ENCODE measurements at regions not wholly inside any gene's neighbourhood (a gene's known extent, or its start where the extent isn't known, plus 50 kb on each side); places are given as distances from the start of the nearest gene placed in this dataset.

- H3K27ac ChIP-seq (ENCODE audit: low read length) = no peak overlapping the region
- H3K27me3 ChIP-seq (ENCODE audit: low read length) = no peaks in the 10 kb centered on the region
- no peaks in the 10 kb centered on the region for H3K79me2 ChIP-seq (ENCODE audit: low read length)
- intact Hi-C loops (cut with micrococcal nuclease) = no loop called here
- no peak for ATAC-seq
- TF ChIP-seq EZH2phosphoT487 (IDR thresholded peaks at IDR 0.05; ENCODE audit: borderline replicate concordance, low read length) (no peak), CTCF (conservative IDR thresholded peaks at IDR 0.05; ENCODE audit: low read depth, low read length) (no peak), EZH2 (IDR thresholded peaks at IDR 0.05; ENCODE audit: low read length, unreplicated experiment) (no peak)
- no peak for DNase-seq
- H3K9me2 ChIP-seq (replicated peaks; ENCODE audit: low read length) = no peaks in the 10 kb centered on the region
- no peak overlapping the region for H3K4me3 ChIP-seq (ENCODE audit: low read length)
- no peaks in the 10 kb centered on the region for H3K36me3 ChIP-seq (ENCODE audit: low read depth, low read length)
- CTCF ChIA-PET = no interaction called here
- H3K4me2 ChIP-seq (ENCODE audit: low read length) = no peak overlapping the region
- no peaks in the 10 kb centered on the region for H3K9me3 ChIP-seq (ENCODE audit: low read length)
- no peaks in the 10 kb centered on the region for H4K20me1 ChIP-seq (ENCODE audit: low read length)
- H3K9ac ChIP-seq (ENCODE audit: low read length) = no peak overlapping the region
- H2AFZ ChIP-seq (ENCODE audit: low read length) = no peak overlapping the region
- BruUV-seq (replicated peaks) = no TSS peak
- POLR2A ChIA-PET (ENCODE audit: unreplicated experiment) = no interaction called here
- no peaks in the 10 kb centered on the region for H3K4me1 ChIP-seq (ENCODE audit: insufficient read depth, low read length)
- no peaks in the 10 kb centered on the region for H3F3A ChIP-seq (ENCODE audit: low read length, unreplicated experiment)
These were observed 239.7 kb upstream of the ERCC4 start for GRCh38 chr16:13680021-13680889.

- Histone ChIP-seq H3K9me3 (ENCODE audit: low read length) (no peaks in the 10 kb centered on the region), H3K9ac (ENCODE audit: low read length) (no peak overlapping the region), H3K36me3 (ENCODE audit: low read depth, low read length) (no peaks in the 10 kb centered on the region), H3K27ac (ENCODE audit: low read length) (no peak overlapping the region), H2AFZ (ENCODE audit: low read length) (no peak overlapping the region), H3K4me3 (ENCODE audit: low read length) (no peak overlapping the region), H3F3A (ENCODE audit: low read length, unreplicated experiment) (no peaks in the 10 kb centered on the region), H4K20me1 (ENCODE audit: low read length) (no peaks in the 10 kb centered on the region), H3K27me3 (ENCODE audit: low read length) (no peaks in the 10 kb centered on the region), H3K4me2 (ENCODE audit: low read length) (no peak overlapping the region), H3K4me1 (ENCODE audit: insufficient read depth, low read length) (no peaks in the 10 kb centered on the region), H3K79me2 (ENCODE audit: low read length) (no peaks in the 10 kb centered on the region), H3K9me2 (replicated peaks; ENCODE audit: low read length) (no peaks in the 10 kb centered on the region)
- TF ChIP-seq EZH2phosphoT487 (IDR thresholded peaks at IDR 0.05; ENCODE audit: borderline replicate concordance, low read length) = no peak
- no TSS peak for BruUV-seq (replicated peaks)
- CTCF ChIA-PET = no interaction called here
- ATAC-seq (no peak), DNase-seq (no peak)
- POLR2A ChIA-PET (ENCODE audit: unreplicated experiment) = no interaction called here
- intact Hi-C loops (cut with micrococcal nuclease) = no loop called here
These were observed 235.0 kb upstream of the ERCC4 start for GRCh38 chr16:13684819-13685563.

- TF ChIP-seq CTCF (conservative IDR thresholded peaks at IDR 0.05; ENCODE audit: low read depth, low read length) = no peak
- TF ChIP-seq EZH2 (IDR thresholded peaks at IDR 0.05; ENCODE audit: low read length, unreplicated experiment) = no peak
- TF ChIP-seq EZH2phosphoT487 (IDR thresholded peaks at IDR 0.05; ENCODE audit: borderline replicate concordance, low read length) = no peak
- Histone ChIP-seq H2AFZ (ENCODE audit: low read length) (no peak overlapping the region), H3K4me2 (ENCODE audit: low read length) (no peak overlapping the region), H3F3A (ENCODE audit: low read length, unreplicated experiment) (no peaks in the 10 kb centered on the region), H3K4me3 (ENCODE audit: low read length) (no peak overlapping the region), H4K20me1 (ENCODE audit: low read length) (no peaks in the 10 kb centered on the region), H3K9me2 (replicated peaks; ENCODE audit: low read length) (no peaks in the 10 kb centered on the region), H3K4me1 (ENCODE audit: insufficient read depth, low read length) (no peaks in the 10 kb centered on the region), H3K79me2 (ENCODE audit: low read length) (no peaks in the 10 kb centered on the region), H3K27ac (ENCODE audit: low read length) (no peak overlapping the region), H3K9me3 (ENCODE audit: low read length) (0 out of 2 replicates have a peak, but pooled peaks cover 10% of the 10 kb centered on the region), H3K27me3 (ENCODE audit: low read length) (no peaks in the 10 kb centered on the region), H3K9ac (ENCODE audit: low read length) (no peak overlapping the region), H3K36me3 (ENCODE audit: low read depth, low read length) (no peaks in the 10 kb centered on the region)
- DNase-seq (no peak), ATAC-seq (no peak)
- POLR2A ChIA-PET (ENCODE audit: unreplicated experiment) = no interaction called here
- no TSS peak for BruUV-seq (replicated peaks)
- intact Hi-C loops (cut with micrococcal nuclease) = no loop called here
- CTCF ChIA-PET = no interaction called here
These were observed 223.9 kb upstream of the ERCC4 start for GRCh38 chr16:13696017-13696416.

Measured in PC-3 (cell line).